GM23338 (cell line): ENCODE measurements at regions not wholly inside any gene's neighbourhood (a gene's known extent, or its start where the extent isn't known, plus 50 kb on each side); places are given as distances from the start of the nearest gene placed in this dataset.

Source experiments
- ATAC-seq: fragments of 200-7000 bp; cut with Tn5 transposase; 3 replicates; pipeline ENCODE4 v1.9.1; 2020
- DNase-seq: peaks from one replicate; pipeline ENCODE4 v3.0.0-alpha.2; 2015; ENCODE audit warnings: low spot score
- H2AFZ ChIP-seq: fragments of 200-600 bp; sonication (generic); 2 replicates; pipeline ENCODE4 v1.8.0; 2016; ENCODE audit warnings: antibody characterized with exemption, mild to moderate bottlenecking, moderate library complexity
- H3F3A ChIP-seq: fragments of 200-600 bp; sonication (generic); replicated peaks from 2 replicates; pipeline ENCODE4 v1.8.0; 2017; ENCODE audit warnings: antibody characterized with exemption, mixed run types, low read depth
- H3K27ac ChIP-seq: fragments of 200-600 bp; sonication (generic); 2 replicates; pipeline ENCODE4 v1.6.1; 2016; ENCODE audit warnings: low read depth
- H3K27me3 ChIP-seq: fragments of 200-600 bp; sonication (generic); 2 replicates; pipeline ENCODE4 v1.8.0; 2016; ENCODE audit warnings: mild to moderate bottlenecking, mixed run types, moderate library complexity; ENCODE audit not compliant: insufficient read depth
- H3K36me3 ChIP-seq: fragments of 200-600 bp; sonication (generic); 2 replicates; pipeline ENCODE4 v1.8.0; 2016; ENCODE audit warnings: mild to moderate bottlenecking; ENCODE audit not compliant: insufficient read depth
- H3K4me1 ChIP-seq: fragments of 200-600 bp; sonication (generic); 2 replicates; pipeline ENCODE4 v1.8.0; 2016; ENCODE audit warnings: mild to moderate bottlenecking, moderate library complexity; ENCODE audit not compliant: insufficient read depth
- H3K4me2 ChIP-seq: fragments of 200-600 bp; sonication (generic); 2 replicates; pipeline ENCODE4 v1.7.1; 2017; ENCODE audit warnings: mixed run types
- H3K4me3 ChIP-seq: fragments of 200-600 bp; sonication (generic); 2 replicates; pipeline ENCODE4 v1.6.1; 2016; ENCODE audit warnings: mixed run types
- H3K79me2 ChIP-seq: fragments of 200-600 bp; sonication (generic); replicated peaks from 2 replicates; pipeline ENCODE4 v1.8.0; 2017; ENCODE audit warnings: mild to moderate bottlenecking; ENCODE audit not compliant: insufficient read depth
- H3K9me2 ChIP-seq: fragments of 200-600 bp; sonication (generic); 2 replicates; pipeline ENCODE4 v1.8.0; 2017; ENCODE audit not compliant: insufficient read depth
- H4K20me1 ChIP-seq: fragments of 200-600 bp; sonication (generic); replicated peaks from 2 replicates; pipeline ENCODE4 v1.8.0; 2017; ENCODE audit warnings: mild to moderate bottlenecking; ENCODE audit not compliant: insufficient read depth
- H3K27ac Mint-ChIP-seq: 2 replicates; pipeline ENCODE4 v1.8.0; 2020; ENCODE audit warnings: inconsistent platforms, mild to moderate bottlenecking, moderate library complexity, mixed read lengths
- H3K27me3 Mint-ChIP-seq: 3 replicates; pipeline ENCODE4 v1.8.0; 2022; ENCODE audit warnings: low read depth, mild to moderate bottlenecking, moderate library complexity, mixed read lengths, inconsistent platforms; ENCODE audit not compliant: insufficient read depth, poor library complexity
- H3K36me3 Mint-ChIP-seq: 3 replicates; pipeline ENCODE4 v1.8.0; 2021; ENCODE audit warnings: low read depth, mild to moderate bottlenecking, inconsistent platforms, moderate library complexity, mixed read lengths
- H3K4me1 Mint-ChIP-seq: 3 replicates; pipeline ENCODE4 v1.8.0; 2020; ENCODE audit warnings: mild to moderate bottlenecking, inconsistent platforms, mixed read lengths
- H3K4me3 Mint-ChIP-seq: 3 replicates; pipeline ENCODE4 v1.8.0; 2021; ENCODE audit warnings: moderate library complexity, mild to moderate bottlenecking, inconsistent platforms, mixed read lengths
- H3K9me3 Mint-ChIP-seq: 3 replicates; pipeline ENCODE4 v1.8.0; 2020; ENCODE audit warnings: moderate library complexity, mild to moderate bottlenecking, inconsistent platforms, mixed read lengths
- CREB1 ChIP-seq: fragments of 250-450 bp; sonication (Bioruptor Pico); IDR thresholded peaks from 2 replicates; pipeline ENCODE4 v1.5.0; 2020; ENCODE audit warnings: low read depth, mild to moderate bottlenecking, moderate library complexity
- CTCF ChIP-seq, 2 experiments: fragments of 200-600 bp in 1 of 2; sonication (generic) in 1 of 2; conservative IDR thresholded peaks; 2 replicates each; pipeline versions ENCODE4 v1.5.1 to v1.6.1; 2016 to 2017; ENCODE audit warnings: antibody characterized with exemption in 2 of 2, low read depth in 2 of 2, mild to moderate bottlenecking in 2 of 2, moderate library complexity in 1 of 2
- ETS1 ChIP-seq: IDR thresholded peaks from 2 replicates; pipeline ENCODE4 v1.6.1; 2016; ENCODE audit warnings: antibody characterized with exemption
- EZH2 ChIP-seq: fragments of 200-600 bp; sonication (generic); IDR thresholded peaks from one replicate; pipeline ENCODE4 v1.8.0; 2017; ENCODE audit warnings: antibody characterized with exemption, mild to moderate bottlenecking, low read depth; ENCODE audit not compliant: unreplicated experiment
- EZH2phosphoT487 ChIP-seq: fragments of 200-600 bp; sonication (generic); IDR thresholded peaks from one replicate; pipeline ENCODE4 v1.8.1; 2018; ENCODE audit warnings: antibody characterized with exemption; ENCODE audit not compliant: unreplicated experiment
- JUNB ChIP-seq: IDR thresholded peaks from one replicate; pipeline ENCODE4 v1.6.1; 2016; ENCODE audit warnings: antibody characterized with exemption; ENCODE audit not compliant: unreplicated experiment
- NANOG ChIP-seq: IDR thresholded peaks from 2 replicates; pipeline ENCODE4 v1.6.1; 2016; ENCODE audit warnings: antibody characterized with exemption, borderline replicate concordance
- POLR2AphosphoS5 ChIP-seq: IDR thresholded peaks from 2 replicates; pipeline ENCODE4 v1.6.1; 2016; ENCODE audit warnings: antibody characterized with exemption, low read depth
- REST ChIP-seq: IDR thresholded peaks from one replicate; pipeline ENCODE4 v1.6.1; 2018; ENCODE audit warnings: antibody characterized with exemption; ENCODE audit not compliant: unreplicated experiment
- STAT1 ChIP-seq: IDR thresholded peaks from one replicate; pipeline ENCODE4 v1.6.1; 2016; ENCODE audit warnings: antibody characterized with exemption; ENCODE audit not compliant: unreplicated experiment
- ZNF114 ChIP-seq: fragments of 250-450 bp; sonication (Bioruptor Pico); IDR thresholded peaks from 2 replicates; pipeline ENCODE4 v1.5.0; 2020; ENCODE audit warnings: mild to moderate bottlenecking, moderate library complexity
- ZNF331 ChIP-seq: fragments of 250-450 bp; sonication (Bioruptor Pico); IDR thresholded peaks from 2 replicates; pipeline ENCODE4 v1.5.0; 2020; ENCODE audit warnings: low read depth, mild to moderate bottlenecking, moderate library complexity
- ZNF462 ChIP-seq: fragments of 250-450 bp; sonication (Bioruptor Pico); IDR thresholded peaks from 2 replicates; pipeline ENCODE4 v1.5.0; 2020; ENCODE audit warnings: mild to moderate bottlenecking, moderate library complexity

GRCh38 chr6:126118058-126118755 lies 131.9 kb downstream of the TRMT11 start:
- Mint-ChIP-seq H3K9me3 (no peaks in the 10 kb centered on the region), H3K4me3 (no peak overlapping the region), H3K4me1 (peaks cover 12% of the 10 kb centered on the region; the same call in 2 of the 3 replicates), H3K27ac (0 out of 2 replicates have a peak overlapping the region, but pooled peaks have one; percentile 58), H3K36me3 (no peaks in the 10 kb centered on the region), H3K27me3 (no peaks in the 10 kb centered on the region)
- no peaks in the 10 kb centered on the region for H4K20me1 ChIP-seq
- H3F3A ChIP-seq, result no peaks in the 10 kb centered on the region
- H3K9me2 ChIP-seq, result peaks cover 6% of the 10 kb centered on the region; the same call in 1 of the 2 replicates
- TF ChIP-seq EZH2, result no peak
- TF ChIP-seq ZNF114 (CRISPR knock-in tag), result no peak
- TF ChIP-seq ZNF331, result no peak
- TF ChIP-seq CTCF (conservative IDR thresholded peaks at IDR 0.05; ENCODE audit: low read depth in 2 of 2), result no peak
- TF ChIP-seq CREB1 (CRISPR knock-in tag), result no peak
- TF ChIP-seq NANOG, result no peak
- TF ChIP-seq EZH2phosphoT487, result no peak
- TF ChIP-seq ZNF462 (CRISPR knock-in tag), result no peak
- no peak for TF ChIP-seq JUNB
- no peak for TF ChIP-seq STAT1
- no peak for TF ChIP-seq POLR2AphosphoS5
- no peak for TF ChIP-seq ETS1
- TF ChIP-seq REST, result no peak
- no peak overlapping the region for H3K4me3 ChIP-seq
- H3K27me3 ChIP-seq, result no peaks in the 10 kb centered on the region
- H3K4me1 ChIP-seq, result peaks cover 16% of the 10 kb centered on the region
- H2AFZ ChIP-seq, result no peak overlapping the region
- DNase-seq, result no peak
- no peak for ATAC-seq
- H3K36me3 ChIP-seq, result no peaks in the 10 kb centered on the region
- H3K79me2 ChIP-seq, result no peaks in the 10 kb centered on the region
- H3K27ac ChIP-seq, result no peak overlapping the region
- peak overlapping the region; percentile 62; the same call in 1 of the 2 replicates for H3K4me2 ChIP-seq
